Nephron progenitor cell (in vitro differentiated cells): ENCODE measurements at regions not wholly inside any gene's neighbourhood (a gene's known extent, or its start where the extent isn't known, plus 50 kb on each side); places are given as distances from the start of the nearest gene placed in this dataset.
"Not testable (repeated sequence)": the region's sequence is repeated elsewhere in the genome, so short reads cannot be mapped to it uniquely, and the experiment has no call there.

Experiments used
- DNase-seq: peaks from one replicate; pipeline ENCODE4 v3.0.0; 2021
- H3K27ac Mint-ChIP-seq: 2 replicates; pipeline ENCODE4 v1.8.0; 2021; ENCODE audit warnings: mild to moderate bottlenecking, moderate library complexity, mixed read lengths
- H3K27me3 Mint-ChIP-seq: 2 replicates; pipeline ENCODE4 v1.8.0; 2021; ENCODE audit warnings: mild to moderate bottlenecking, low read depth, mixed read lengths; ENCODE audit not compliant: poor library complexity
- H3K36me3 Mint-ChIP-seq: 2 replicates; pipeline ENCODE4 v1.8.0; 2021; ENCODE audit warnings: low read depth, mixed read lengths
- H3K4me1 Mint-ChIP-seq: 2 replicates; pipeline ENCODE4 v1.8.0; 2021; ENCODE audit warnings: mixed read lengths
- H3K4me3 Mint-ChIP-seq: 2 replicates; pipeline ENCODE4 v1.8.0; 2021; ENCODE audit warnings: mild to moderate bottlenecking, moderate library complexity, mixed read lengths
- H3K9me3 Mint-ChIP-seq: 2 replicates; pipeline ENCODE4 v1.8.0; 2021; ENCODE audit warnings: mild to moderate bottlenecking, moderate library complexity, mixed read lengths
- CTCF ChIP-seq: fragments of 200-600 bp; sonication (generic); IDR thresholded peaks from 2 replicates; pipeline ENCODE4 v1.5.0; 2021; ENCODE audit warnings: antibody characterized with exemption

- H3K4me3 Mint-ChIP-seq = no peak overlapping the region
- no peak for TF ChIP-seq CTCF
- H3K36me3 Mint-ChIP-seq = no peaks in the 10 kb centered on the region
- no peak overlapping the region for H3K27ac Mint-ChIP-seq
- H3K9me3 Mint-ChIP-seq = no peaks in the 10 kb centered on the region
- no peaks in the 10 kb centered on the region for H3K4me1 Mint-ChIP-seq
- no peak for DNase-seq
- no peaks in the 10 kb centered on the region for H3K27me3 Mint-ChIP-seq
Observed at GRCh38 chr12:86421333-86421732, 165.1 kb upstream of the MGAT4C start.

- Mint-ChIP-seq H3K9me3 (peaks cover 22% of the 10 kb centered on the region), H3K4me1 (no peaks in the 10 kb centered on the region), H3K36me3 (peaks cover 13% of the 10 kb centered on the region), H3K27me3 (no peaks in the 10 kb centered on the region), H3K4me3 (no peak overlapping the region), H3K27ac (no peak overlapping the region)
- no peak for DNase-seq
- TF ChIP-seq CTCF = no peak
Observed at GRCh38 chr12:86414201-86414600, 158.0 kb upstream of the MGAT4C start.

GRCh38 chr12:86411710-86412109 is 155.5 kb upstream of the MGAT4C start:
- peaks cover 22% of the 10 kb centered on the region for H3K9me3 Mint-ChIP-seq
- no peak overlapping the region for H3K4me3 Mint-ChIP-seq
- no peaks in the 10 kb centered on the region for H3K4me1 Mint-ChIP-seq
- DNase-seq = no peak
- no peak for TF ChIP-seq CTCF
- no peaks in the 10 kb centered on the region for H3K27me3 Mint-ChIP-seq
- H3K27ac Mint-ChIP-seq = no peak overlapping the region
- H3K36me3 Mint-ChIP-seq = peaks cover 13% of the 10 kb centered on the region

- Mint-ChIP-seq H3K27ac (no peak overlapping the region), H3K4me1 (no peaks in the 10 kb centered on the region), H3K27me3 (no peaks in the 10 kb centered on the region), H3K9me3 (peaks cover 22% of the 10 kb centered on the region), H3K36me3 (peaks cover 13% of the 10 kb centered on the region), H3K4me3 (no peak overlapping the region)
- no peak for DNase-seq
- TF ChIP-seq CTCF = no peak
Observed at GRCh38 chr12:86407620-86408208, 151.5 kb upstream of the MGAT4C start.

GRCh38 chr12:86389949-86390348 is 133.8 kb upstream of the MGAT4C start:
- Mint-ChIP-seq H3K27ac (no peak overlapping the region), H3K4me3 (no peak overlapping the region), H3K36me3 (no peaks in the 10 kb centered on the region), H3K27me3 (peaks cover 3% of the 10 kb centered on the region), H3K9me3 (no peaks in the 10 kb centered on the region), H3K4me1 (no peaks in the 10 kb centered on the region)
- no peak for DNase-seq
- no peak for TF ChIP-seq CTCF

GRCh38 chr12:86387591-86388145 is 131.5 kb upstream of the MGAT4C start:
- Mint-ChIP-seq H3K9me3 (no peaks in the 10 kb centered on the region), H3K27me3 (peaks cover 3% of the 10 kb centered on the region), H3K27ac (no peak overlapping the region), H3K36me3 (no peaks in the 10 kb centered on the region), H3K4me1 (peaks cover 6% of the 10 kb centered on the region), H3K4me3 (no peak overlapping the region)
- no peak for DNase-seq
- TF ChIP-seq CTCF = no peak

GRCh38 chr12:86383759-86384158 is 127.6 kb upstream of the MGAT4C start:
- H3K27me3 Mint-ChIP-seq, DNase-seq, H3K36me3 Mint-ChIP-seq, H3K27ac Mint-ChIP-seq, H3K9me3 Mint-ChIP-seq, H3K4me3 Mint-ChIP-seq, H3K4me1 Mint-ChIP-seq: not testable (repeated sequence)
